Spleen (tissue), 11 donors: ENCODE measurements at regions not wholly inside any gene's neighbourhood (a gene's known extent, or its start where the extent isn't known, plus 50 kb on each side); places are given as distances from the start of the nearest gene placed in this dataset.

Source experiments
- DNase-seq: peaks from one replicate; pipeline ENCODE4 v3.0.0-alpha.2; 2020
- H3K27ac ChIP-seq, 8 donors: fragments of 200-600 bp; sonication (generic) in 7 of 8; 1 replicate in 4 of 8; 2 replicates in 4 of 8; pipeline versions ENCODE4 v1.5.0 to v1.8.0; 2016 to 2021; ENCODE audit warnings: inconsistent platforms in 4 of 8, mild to moderate bottlenecking in 4 of 8, moderate library complexity in 1 of 8
- H3K27me3 ChIP-seq, 7 donors: fragments of 200-600 bp; sonication (generic) in 6 of 7; replicated peaks in 1 of 7; 1 replicate in 4 of 7; 2 replicates in 3 of 7; pipeline versions ENCODE4 v1.5.0 to v1.8.0; 2016 to 2021; ENCODE audit warnings: inconsistent platforms in 3 of 7, mild to moderate bottlenecking in 1 of 7
- H3K36me3 ChIP-seq, 6 donors: fragments of 200-600 bp; sonication (generic) in 5 of 6; 1 replicate in 4 of 6; 2 replicates in 2 of 6; pipeline versions ENCODE4 v1.5.0 to v1.8.0; 2016 to 2021; ENCODE audit warnings: inconsistent platforms in 2 of 6
- H3K4me1 ChIP-seq, 6 donors: fragments of 200-600 bp; sonication (generic) in 5 of 6; 1 replicate in 3 of 6; 2 replicates in 3 of 6; pipeline versions ENCODE4 v1.5.0 to v1.8.0; 2016 to 2021; ENCODE audit warnings: inconsistent platforms in 3 of 6
- H3K4me3 ChIP-seq, 8 donors: fragments of 200-600 bp; sonication (generic) in 7 of 8; 1 replicate in 4 of 8; 2 replicates in 4 of 8; pipeline versions ENCODE4 v1.5.0 to v1.8.0; 2016 to 2021; ENCODE audit warnings: inconsistent platforms in 4 of 8, mild to moderate bottlenecking in 4 of 8, moderate library complexity in 2 of 8
- H3K9me3 ChIP-seq, 8 donors: fragments of 200-600 bp; sonication (generic) in 7 of 8; 1 replicate in 4 of 8; 2 replicates in 4 of 8; pipeline versions ENCODE4 v1.5.0 to v1.8.0; 2016 to 2021; ENCODE audit warnings: inconsistent platforms in 4 of 8
- POLR2A ChIP-seq, 3 donors: fragments of 450-650 bp; IDR thresholded peaks; one replicate each; pipeline ENCODE4 v1.5.1; 2017; ENCODE audit warnings: antibody characterized with exemption in 3 of 3, mild to moderate bottlenecking in 1 of 3
- POLR2AphosphoS5 ChIP-seq, 3 donors: sonication (generic); formaldehyde crosslinking; IDR thresholded peaks; one replicate each; pipeline ENCODE4 v1.5.1; 2017; ENCODE audit warnings: antibody characterized with exemption in 3 of 3
- WGBS, 5 donors: extraction: QIAGEN DNeasy Blood & Tissue Kit in 3 of 5; methylation state at CpG; one replicate each; pipeline versions ENCODE4 v1.1.5 to v1.1.7; 2013 to 2018; 5-methylcytosine and 5-hydroxymethylcytosine counted together
- intact Hi-C: fragments of 100-400 bp; cut with DNase I; formaldehyde crosslinking; loops from one replicate; pipeline ENCODE4 v1.15.0; 2023; ENCODE audit warnings: low total_unique reads
- TF ChIP-seq, protein P1 (sequence below), 11 experiments: fragments of 200-600 bp in 7 of 11; fragments of 450-650 bp in 4 of 11; sonication (generic) in 4 of 11; IDR thresholded peaks in 8 of 11; conservative IDR thresholded peaks in 3 of 11; 1 replicate in 7 of 11; 2 replicates in 4 of 11; pipeline versions ENCODE4 v1.4.0 to v1.8.0; 2016 to 2021; ENCODE audit warnings: antibody characterized with exemption in 11 of 11, inconsistent platforms in 4 of 11, mild to moderate bottlenecking in 1 of 11
- donor health status: healthy with polysubstance abuse.
- donor health status: DM: no; HTN: no; CAD: no; lungs with moderate emphysema.
- donor health status: DM: no; HTN: no; CAD: no.
- donor health status: Bipolar disorder and iron deficiency.
- donor health status: healthy.
- donor health status: DM: no; HTN: no; CAD: no.
- donor health status: DM: yes; HTN: yes; CAD: no.

DNA sequence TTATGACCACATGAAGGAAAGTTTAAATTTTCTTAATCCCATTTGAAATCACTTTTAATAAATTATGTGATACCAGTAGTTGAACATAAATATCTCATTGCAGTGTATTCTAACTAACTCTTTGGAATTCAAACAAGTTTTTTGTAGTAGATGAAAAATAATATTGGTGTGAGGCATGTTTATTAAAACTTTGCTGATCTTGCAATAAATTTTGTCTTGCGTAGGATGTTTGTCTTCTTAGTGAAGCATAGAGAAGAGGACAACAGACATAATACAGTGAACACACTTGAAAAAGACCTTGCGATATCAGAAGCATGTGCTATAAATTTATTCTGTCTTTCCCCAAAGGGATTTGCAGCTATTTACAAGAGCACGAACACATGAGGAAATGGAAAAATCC lies 140.7 kb downstream of the HTR1B start:
- Histone ChIP-seq H3K4me3 (no peak overlapping the region), H3K9me3 (peaks cover 0 to 3% (median 0%) of the 10 kb centered on the region in 8 donors), H3K36me3 (no peaks in the 10 kb centered on the region), H3K4me1 (no peaks in the 10 kb centered on the region), H3K27ac (no peak overlapping the region), H3K27me3 (no peaks in the 10 kb centered on the region)
- DNase-seq: no peak
- WGBS, 5 donors: 83 to 91% (median 86%) methylated on average over 3 of the region's 3 CpGs
- TF ChIP-seq, protein P1, sequence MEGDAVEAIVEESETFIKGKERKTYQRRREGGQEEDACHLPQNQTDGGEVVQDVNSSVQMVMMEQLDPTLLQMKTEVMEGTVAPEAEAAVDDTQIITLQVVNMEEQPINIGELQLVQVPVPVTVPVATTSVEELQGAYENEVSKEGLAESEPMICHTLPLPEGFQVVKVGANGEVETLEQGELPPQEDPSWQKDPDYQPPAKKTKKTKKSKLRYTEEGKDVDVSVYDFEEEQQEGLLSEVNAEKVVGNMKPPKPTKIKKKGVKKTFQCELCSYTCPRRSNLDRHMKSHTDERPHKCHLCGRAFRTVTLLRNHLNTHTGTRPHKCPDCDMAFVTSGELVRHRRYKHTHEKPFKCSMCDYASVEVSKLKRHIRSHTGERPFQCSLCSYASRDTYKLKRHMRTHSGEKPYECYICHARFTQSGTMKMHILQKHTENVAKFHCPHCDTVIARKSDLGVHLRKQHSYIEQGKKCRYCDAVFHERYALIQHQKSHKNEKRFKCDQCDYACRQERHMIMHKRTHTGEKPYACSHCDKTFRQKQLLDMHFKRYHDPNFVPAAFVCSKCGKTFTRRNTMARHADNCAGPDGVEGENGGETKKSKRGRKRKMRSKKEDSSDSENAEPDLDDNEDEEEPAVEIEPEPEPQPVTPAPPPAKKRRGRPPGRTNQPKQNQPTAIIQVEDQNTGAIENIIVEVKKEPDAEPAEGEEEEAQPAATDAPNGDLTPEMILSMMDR (IDR thresholded peaks at IDR 0.05 in 8 of 11, conservative IDR thresholded peaks at IDR 0.05 in 3 of 11): no peak
- TF ChIP-seq POLR2A (IDR thresholded peaks at IDR 0.05) (no peak), POLR2AphosphoS5 (IDR thresholded peaks at IDR 0.05) (no peak)
- intact Hi-C loops: no loop called here

DNA sequence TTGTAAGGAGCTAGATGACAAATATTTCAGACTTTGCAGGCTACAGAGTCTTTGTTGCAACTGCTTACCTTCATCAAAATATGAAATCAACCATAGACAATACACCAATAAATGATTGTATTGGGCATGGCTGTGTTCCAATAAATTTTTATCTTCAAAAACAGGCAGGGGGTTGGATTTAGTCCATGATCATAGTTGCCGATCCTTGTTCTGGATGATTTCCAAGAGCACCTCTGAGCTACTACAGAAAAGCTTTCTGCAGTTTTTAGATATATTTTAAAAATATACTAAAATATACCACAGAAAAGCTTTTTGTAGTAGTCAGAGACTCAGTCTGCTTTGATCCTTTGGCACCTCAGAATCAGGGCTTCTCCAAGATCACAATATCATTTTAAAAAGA lies 145.0 kb downstream of the HTR1B start:
- WGBS, 5 donors: 60 to 94% (median 71%) methylated on average over 1 of the region's 1 CpG
- Histone ChIP-seq H3K36me3 (no peaks in the 10 kb centered on the region), H3K27me3 (no peaks in the 10 kb centered on the region), H3K27ac (no peak overlapping the region), H3K9me3 (peaks cover 0 to 4% (median 0%) of the 10 kb centered on the region in 8 donors), H3K4me3 (no peak overlapping the region), H3K4me1 (no peaks in the 10 kb centered on the region)
- no peak for TF ChIP-seq POLR2AphosphoS5 (IDR thresholded peaks at IDR 0.05)
- TF ChIP-seq POLR2A (IDR thresholded peaks at IDR 0.05): no peak
- TF ChIP-seq, protein P1 (IDR thresholded peaks at IDR 0.05 in 8 of 11, conservative IDR thresholded peaks at IDR 0.05 in 3 of 11): no peak
- intact Hi-C loops: no loop called here
- DNase-seq: no peak

DNA sequence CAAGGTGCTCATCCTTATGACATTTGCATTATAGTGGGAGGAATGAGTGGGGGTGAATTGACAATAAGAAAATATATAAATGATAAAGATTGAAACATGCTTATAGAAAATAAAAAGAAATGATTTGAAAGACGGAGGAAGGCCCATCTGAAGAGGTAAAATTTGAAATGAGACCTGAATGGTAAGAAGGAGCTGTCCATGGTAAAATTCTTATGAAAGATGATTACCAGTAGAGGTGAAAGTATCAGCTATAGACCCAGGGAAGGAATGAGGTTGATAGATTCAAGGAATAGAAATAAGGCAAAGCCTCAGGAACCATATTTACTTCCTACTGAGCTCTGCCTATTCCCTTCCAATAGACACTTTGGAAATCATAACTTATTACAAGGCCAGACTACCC lies 149.7 kb downstream of the HTR1B start:
- Histone ChIP-seq H3K27me3 (no peaks in the 10 kb centered on the region), H3K36me3 (no peaks in the 10 kb centered on the region), H3K9me3 (peaks cover 0 to 4% (median 0%) of the 10 kb centered on the region in 8 donors), H3K4me3 (no peak overlapping the region), H3K27ac (no peak overlapping the region), H3K4me1 (no peaks in the 10 kb centered on the region)
- no peak for DNase-seq
- WGBS, 5 donors: 70 to 83% (median 76%) methylated on average over 1 of the region's 1 CpG
- TF ChIP-seq POLR2A (IDR thresholded peaks at IDR 0.05) (no peak), POLR2AphosphoS5 (IDR thresholded peaks at IDR 0.05) (no peak)
- TF ChIP-seq, protein P1 (IDR thresholded peaks at IDR 0.05 in 8 of 11, conservative IDR thresholded peaks at IDR 0.05 in 3 of 11): no peak
- intact Hi-C loops: no loop called here

DNA sequence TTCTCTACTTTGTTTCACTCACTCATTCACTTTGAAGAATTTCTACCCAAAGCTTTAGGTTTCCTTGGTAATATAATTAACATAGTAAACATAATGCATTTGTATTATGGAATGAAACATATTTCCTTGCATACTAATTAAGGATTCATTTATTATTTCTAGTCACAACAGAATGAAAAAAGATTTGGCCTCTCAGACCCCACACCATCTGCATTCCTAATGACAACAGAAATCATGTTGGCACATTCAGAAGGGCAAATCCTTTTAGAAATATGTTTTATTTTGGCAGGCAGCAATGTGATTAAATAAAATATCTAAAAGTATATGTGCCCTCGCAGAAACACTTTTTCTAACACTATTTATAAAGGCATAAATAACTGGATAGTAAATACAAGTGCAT lies 163.4 kb downstream of the HTR1B start:
- intact Hi-C loops: no loop called here
- Histone ChIP-seq H3K27ac (no peak overlapping the region), H3K4me3 (no peak overlapping the region), H3K36me3 (no peaks in the 10 kb centered on the region), H3K27me3 (no peaks in the 10 kb centered on the region), H3K9me3 (peaks cover 0 to 20% (median 4%) of the 10 kb centered on the region in 8 donors), H3K4me1 (no peaks in the 10 kb centered on the region)
- WGBS, 5 donors: 73 to 88% (median 82%) methylated on average over 1 of the region's 1 CpG
- DNase-seq: no peak
- TF ChIP-seq POLR2A (IDR thresholded peaks at IDR 0.05) (no peak), POLR2AphosphoS5 (IDR thresholded peaks at IDR 0.05) (no peak)
- TF ChIP-seq, protein P1 (IDR thresholded peaks at IDR 0.05 in 8 of 11, conservative IDR thresholded peaks at IDR 0.05 in 3 of 11): no peak
